Middle frontal gyrus (tissue), 1 donor: ENCODE measurements at regions not wholly inside any gene's neighbourhood (a gene's known extent, or its start where the extent isn't known, plus 50 kb on each side); places are given as distances from the start of the nearest gene placed in this dataset.

Experiments
- DNase-seq: peaks from one replicate; pipeline ENCODE4 v3.0.0-alpha.2; 2015; ENCODE audit warnings: low spot score; ENCODE audit errors: extremely low spot score

GRCh38 chr1:5526822-5527551 is 465.2 kb downstream of the NPHP4 start:
- DNase-seq, result no peak

GRCh38 chr1:5526385-5526750 is 465.9 kb downstream of the NPHP4 start:
- DNase-seq, result no peak

GRCh38 chr1:5525597-5526384 is 466.4 kb downstream of the NPHP4 start:
- DNase-seq, result no peak

GRCh38 chr1:5522531-5523145 is 469.6 kb downstream of the NPHP4 start:
- no peak for DNase-seq

- DNase-seq, result no peak
These were observed 472.7 kb downstream of the NPHP4 start for GRCh38 chr1:5519366-5520135.

- no peak for DNase-seq
These were observed 475.5 kb downstream of the NPHP4 start for GRCh38 chr1:5516756-5517155.

- DNase-seq, result no peak
These were observed 476.7 kb downstream of the NPHP4 start for GRCh38 chr1:5515501-5515900.

- DNase-seq, result no peak
These were observed 477.6 kb downstream of the NPHP4 start for GRCh38 chr1:5514527-5515183.

GRCh38 chr1:5513846-5514526 is 478.2 kb downstream of the NPHP4 start:
- DNase-seq, result no peak

- DNase-seq, result no peak
These were observed 479.0 kb downstream of the NPHP4 start for GRCh38 chr1:5513179-5513578.

- DNase-seq, result no peak
These were observed 480.7 kb downstream of the NPHP4 start for GRCh38 chr1:5511381-5512097.

- no peak for DNase-seq
These were observed 482.4 kb downstream of the NPHP4 start for GRCh38 chr1:5509664-5510452.

GRCh38 chr1:5508669-5509330 is 483.4 kb downstream of the NPHP4 start:
- DNase-seq, result no peak

- DNase-seq, result no peak
These were observed 484.9 kb downstream of the NPHP4 start for GRCh38 chr1:5507340-5507739.

GRCh38 chr1:5506634-5507033 is 485.6 kb downstream of the NPHP4 start:
- no peak for DNase-seq

- no peak for DNase-seq
These were observed 486.3 kb downstream of the NPHP4 start for GRCh38 chr1:5505944-5506343.

GRCh38 chr1:5504364-5504740 is 487.9 kb downstream of the NPHP4 start:
- DNase-seq, result no peak

GRCh38 chr1:5503556-5504363 is 488.5 kb downstream of the NPHP4 start:
- DNase-seq, result no peak
